NCI-H146 treated with DMSO at 0.1 percent for 48 hours (cell line): ENCODE measurements at regions not wholly inside any gene's neighbourhood (a gene's known extent, or its start where the extent isn't known, plus 50 kb on each side); places are given as distances from the start of the nearest gene placed in this dataset.
"Not testable (repeated sequence)": the region's sequence is repeated elsewhere in the genome, so short reads cannot be mapped to it uniquely, and the experiment has no call there.

Source experiments
- DNase-seq: peaks from one replicate; lab custom pipeline; 2025; ENCODE audit not compliant: unreplicated experiment; lab: John Stamatoyannopoulos, UW

GRCh38 chr14:61171727-61172126 is 109.4 kb downstream of the TMEM30B start:
- DNase-seq, result no peak

GRCh38 chr14:61168141-61168540 is 113.0 kb downstream of the TMEM30B start:
- DNase-seq, result no peak

GRCh38 chr14:61167642-61168041 is 113.5 kb downstream of the TMEM30B start:
- no peak for DNase-seq

GRCh38 chr14:61160798-61161197 is 120.3 kb downstream of the TMEM30B start:
- DNase-seq, result no peak

GRCh38 chr14:61154641-61155040 is 126.5 kb downstream of the TMEM30B start:
- DNase-seq, result no peak

GRCh38 chr14:61153914-61154545 is 127.1 kb downstream of the TMEM30B start:
- DNase-seq, result peak; percentile 40

GRCh38 chr14:61153431-61153830 is 127.7 kb downstream of the TMEM30B start:
- peak; percentile 41 for DNase-seq

GRCh38 chr14:61152851-61153364 is 128.2 kb downstream of the TMEM30B start:
- DNase-seq, result peak; percentile 9

- no peak for DNase-seq
Observed at GRCh38 chr14:61151251-61151650, 129.9 kb downstream of the TMEM30B start.

GRCh38 chr14:61150851-61151250 is 130.3 kb downstream of the TMEM30B start:
- DNase-seq, result no peak

GRCh38 chr14:61149896-61150295 is 131.2 kb downstream of the TMEM30B start:
- no peak for DNase-seq

- no peak for DNase-seq
Observed at GRCh38 chr14:61148742-61149350, 132.3 kb downstream of the TMEM30B start.

- no peak for DNase-seq
Observed at GRCh38 chr14:61147831-61148549, 133.1 kb downstream of the TMEM30B start.

- no peak for DNase-seq
Observed at GRCh38 chr14:61147381-61147821, 133.7 kb downstream of the TMEM30B start.

- DNase-seq, result no peak
Observed at GRCh38 chr14:61146899-61147298, 134.2 kb downstream of the TMEM30B start.

GRCh38 chr14:61145903-61146481 is 135.1 kb downstream of the TMEM30B start:
- DNase-seq, result peak; percentile 65

- no peak for DNase-seq
Observed at GRCh38 chr14:61145034-61145902, 135.9 kb downstream of the TMEM30B start.

GRCh38 chr14:61144117-61145033 is 136.8 kb downstream of the TMEM30B start:
- not testable (repeated sequence) for DNase-seq

- DNase-seq, result no peak
Observed at GRCh38 chr14:61140872-61141271, 140.3 kb downstream of the TMEM30B start.

GRCh38 chr14:61140271-61140670 is 140.9 kb downstream of the TMEM30B start:
- no peak for DNase-seq
